GM18907 (cell line): ENCODE measurements at regions not wholly inside any gene's neighbourhood (a gene's known extent, or its start where the extent isn't known, plus 50 kb on each side); places are given as distances from the start of the nearest gene placed in this dataset.
A peak's percentile ranks its signal among the peaks of the same experiment; 100 is the strongest.

Experiments used
- ATAC-seq: cut with Tn5 transposase; IDR thresholded peaks from one replicate; pipeline ENCODE4 v1.9.1; 2021; ENCODE audit warnings: mild to moderate bottlenecking, moderate library complexity; ENCODE audit not compliant: unreplicated experiment

GRCh38 chr4:110290511-110290910 lies 92.1 kb upstream of the ELOVL6 start:
- ATAC-seq: no peak

GRCh38 chr4:110289601-110290100 lies 91.2 kb upstream of the ELOVL6 start:
- no peak for ATAC-seq

GRCh38 chr4:110287130-110287529 lies 88.7 kb upstream of the ELOVL6 start:
- peak; percentile 100 for ATAC-seq

GRCh38 chr4:110278127-110278526 lies 79.7 kb upstream of the ELOVL6 start:
- no peak for ATAC-seq

- no peak for ATAC-seq
These were observed 77.5 kb upstream of the ELOVL6 start for GRCh38 chr4:110275871-110276270.

GRCh38 chr4:110271986-110272385 lies 73.6 kb upstream of the ELOVL6 start:
- ATAC-seq: no peak

- no peak for ATAC-seq
These were observed 72.2 kb upstream of the ELOVL6 start for GRCh38 chr4:110270492-110271197.

GRCh38 chr4:110268790-110269189 lies 70.4 kb upstream of the ELOVL6 start:
- no peak for ATAC-seq

- ATAC-seq: peak; percentile 76
These were observed 69.9 kb upstream of the ELOVL6 start for GRCh38 chr4:110268352-110268751.

GRCh38 chr4:110266136-110266535 lies 67.7 kb upstream of the ELOVL6 start:
- no peak for ATAC-seq

GRCh38 chr4:110265001-110265400 lies 66.6 kb upstream of the ELOVL6 start:
- ATAC-seq: no peak

GRCh38 chr4:110260299-110260698 lies 61.9 kb upstream of the ELOVL6 start:
- no peak for ATAC-seq

- no peak for ATAC-seq
These were observed 51.6 kb upstream of the ELOVL6 start for GRCh38 chr4:110250023-110250387.

- no peak for ATAC-seq
These were observed 50.4 kb upstream of the ELOVL6 start for GRCh38 chr4:110248831-110249253.
